SK-N-SH (cell line): ENCODE measurements at regions not wholly inside any gene's neighbourhood (a gene's known extent, or its start where the extent isn't known, plus 50 kb on each side); places are given as distances from the start of the nearest gene placed in this dataset.
"Not testable (repeated sequence)": the region's sequence is repeated elsewhere in the genome, so short reads cannot be mapped to it uniquely, and the experiment has no call there.

Experiments used
- CTCF ChIA-PET: fragments of 300-600, 350-600 bp; formaldehyde crosslinking; extraction: SDS; loops from one replicate; lab custom pipeline; 2021; lab: Yijun Ruan, JAX
- POLR2A ChIA-PET: fragments of 350-600 bp; sonication (Branson Sonifier 250); formaldehyde crosslinking; extraction: SDS; loops from one replicate; lab custom pipeline; 2020; ENCODE audit warnings: antibody characterized with exemption, inconsistent platforms; lab: Yijun Ruan, JAX
- DNase-seq: peaks from one replicate; pipeline ENCODE4 v3.0.0; 2012
- H2AFZ ChIP-seq: fragments of 200-600 bp; sonication (generic); 2 replicates; pipeline ENCODE4 v1.8.1; 2016; ENCODE audit warnings: antibody characterized with exemption, mild to moderate bottlenecking, low read depth
- H3F3A ChIP-seq: fragments of 200-600 bp; sonication (generic); replicated peaks from 2 replicates; pipeline ENCODE3; 2016; ENCODE audit warnings: antibody characterized with exemption, mild to moderate bottlenecking; ENCODE audit not compliant: insufficient read depth
- H3K27ac ChIP-seq, 2 experiments: fragments of 200-500 bp in 1 of 2; fragments of 200-600 bp in 1 of 2; sonication (Bioruptor generic) in 1 of 2; sonication (generic), shearing (Covaris generic) in 1 of 2; 2 replicates each; pipeline versions ENCODE4 v1.5.1 to v1.6.1; 2014 to 2016; ENCODE audit warnings: low read depth in 2 of 2, inconsistent platforms in 1 of 2, low read length in 1 of 2, mild to moderate bottlenecking in 1 of 2, mixed read lengths in 1 of 2
- H3K27me3 ChIP-seq: fragments of 200-600 bp; sonication (generic), shearing (Covaris generic); 2 replicates; pipeline ENCODE4 v1.6.1; 2016; ENCODE audit warnings: mixed run types; ENCODE audit not compliant: insufficient read depth
- H3K36me3 ChIP-seq, 2 experiments: fragments of 200-500 bp in 1 of 2; fragments of 200-600 bp in 1 of 2; sonication (Bioruptor generic) in 1 of 2; sonication (generic) in 1 of 2; replicated peaks in 1 of 2; 2 replicates each; pipeline versions ENCODE3 to v1.5.1; 2014 to 2016; ENCODE audit warnings: low read length in 1 of 2, mild to moderate bottlenecking in 1 of 2; ENCODE audit not compliant: insufficient read depth in 2 of 2, control insufficient read depth in 1 of 2
- H3K4me1 ChIP-seq, 2 experiments: fragments of 200-500 bp in 1 of 2; fragments of 200-600 bp in 1 of 2; sonication (Bioruptor generic) in 1 of 2; sonication (generic), shearing (Covaris generic) in 1 of 2; 2 replicates each; pipeline versions ENCODE4 v1.5.1 to v1.6.1; 2014 to 2016; ENCODE audit warnings: low read depth in 1 of 2, low read length in 1 of 2, mixed run types in 1 of 2; ENCODE audit not compliant: insufficient read depth in 2 of 2, control insufficient read depth in 1 of 2
- H3K4me2 ChIP-seq: fragments of 200-600 bp; sonication (generic), shearing (Covaris generic); 2 replicates; pipeline ENCODE4 v1.6.1; 2017; ENCODE audit warnings: mixed run types
- H3K4me3 ChIP-seq, 2 experiments: fragments of 200-500 bp in 1 of 2; fragments of 200-600 bp in 1 of 2; sonication (Bioruptor generic) in 1 of 2; sonication (generic), shearing (Covaris generic) in 1 of 2; 2 replicates each; pipeline versions ENCODE4 v1.5.1 to v1.8.1; 2014 to 2016; ENCODE audit warnings: low read depth in 2 of 2, inconsistent platforms in 1 of 2, low read length in 1 of 2, mild to moderate bottlenecking in 1 of 2, mixed read lengths in 1 of 2, moderate library complexity in 1 of 2
- H3K79me2 ChIP-seq: fragments of 200-600 bp; sonication (generic); 2 replicates; pipeline ENCODE4 v1.8.1; 2017; ENCODE audit warnings: mild to moderate bottlenecking; ENCODE audit not compliant: insufficient read depth
- H3K9ac ChIP-seq: fragments of 200-600 bp; sonication (generic); 2 replicates; pipeline ENCODE4 v1.6.1; 2017; ENCODE audit warnings: mixed run types
- H3K9me2 ChIP-seq: fragments of 200-600 bp; sonication (generic); 2 replicates; pipeline ENCODE4 v1.6.1; 2017; ENCODE audit warnings: mixed run types
- H3K9me3 ChIP-seq: fragments of 200-600 bp; sonication (generic); 2 replicates; pipeline ENCODE4 v1.6.1; 2017; ENCODE audit warnings: mixed run types, mild to moderate bottlenecking, moderate library complexity
- H4K20me1 ChIP-seq: fragments of 200-600 bp; sonication (generic); 2 replicates; pipeline ENCODE4 v1.6.1; 2017; ENCODE audit warnings: mild to moderate bottlenecking, mixed run types; ENCODE audit not compliant: insufficient read depth
- CTCF ChIP-seq: fragments of 200-600 bp; sonication (generic); IDR thresholded peaks from 2 replicates; pipeline ENCODE4 v1.6.1; 2017; ENCODE audit warnings: antibody characterized with exemption, mild to moderate bottlenecking, moderate library complexity
- FOXJ3 ChIP-seq: sonication (generic); formaldehyde crosslinking; IDR thresholded peaks from 2 replicates; pipeline ENCODE4 v1.5.1; 2020; ENCODE audit warnings: mild to moderate bottlenecking, missing genetic modification reagents
- REST ChIP-seq: IDR thresholded peaks from 2 replicates; pipeline ENCODE4 v1.6.1; 2012; ENCODE audit warnings: mild to moderate bottlenecking, low read depth, low read length, moderate library complexity
- RXRA ChIP-seq: IDR thresholded peaks from 2 replicates; pipeline ENCODE4 v1.4.0; 2012; ENCODE audit warnings: low read depth, mild to moderate bottlenecking, borderline replicate concordance
- WGBS: methylation state at CpG from one replicate; pipeline ENCODE4 v1.1.6; 2017; ENCODE audit warnings: low lambda C conversion rate; 5-methylcytosine and 5-hydroxymethylcytosine counted together

GRCh38 chr3:153247331-153248330, 85.6 kb downstream of the RAP2B start:
- Histone ChIP-seq H4K20me1 (no peaks in the 10 kb centered on the region), H3K9ac (no peak overlapping the region), H2AFZ (peak overlapping the region; percentile 45), H3K9me3 (no peaks in the 10 kb centered on the region), H3F3A (peaks cover 10% of the 10 kb centered on the region), H3K4me3 (no peak overlapping the region), H3K4me2 (peak overlapping the region; percentile 38), H3K79me2 (no peaks in the 10 kb centered on the region), H3K27me3 (no peaks in the 10 kb centered on the region), H3K9me2 (no peaks in the 10 kb centered on the region), H3K4me1 (peaks cover 0 to 5% of the 10 kb centered on the region in 2 experiments; a peak in 1 of 4 replicates), H3K27ac (peak overlapping the region in 1 of 2 experiments; percentile 33; a peak in 1 of 4 replicates), H3K36me3 (no peaks in the 10 kb centered on the region)
- 52% methylated on average over 7 of the region's 7 CpGs for WGBS
- ChIA-PET POLR2A (no interaction called here), CTCF (no interaction called here)
- TF ChIP-seq RXRA (no peak), FOXJ3 (CRISPR knock-in tag) (no peak), REST (no peak), CTCF (no peak)
- DNase-seq: no peak

DNA sequence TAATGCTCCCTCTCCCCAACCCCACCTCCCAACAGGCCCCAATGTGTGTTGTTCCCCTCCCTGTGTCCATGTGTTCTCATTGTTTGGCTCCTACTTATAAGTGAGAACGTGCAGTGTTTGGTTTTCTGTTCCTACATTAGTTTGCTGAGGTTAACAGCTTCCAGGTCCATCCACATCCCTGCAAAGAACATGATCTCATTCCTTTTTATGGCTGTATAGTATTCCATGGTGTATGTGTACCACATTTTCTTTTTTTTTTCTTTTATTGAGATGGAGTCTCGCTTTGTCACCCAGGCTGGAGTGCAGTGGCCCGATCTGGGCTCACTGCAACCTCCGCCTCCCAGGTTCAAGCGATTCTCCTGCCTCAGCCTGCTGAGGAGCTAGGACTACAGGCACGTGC, 86.8 kb downstream of the RAP2B start:
- H3F3A ChIP-seq: peaks cover 10% of the 10 kb centered on the region
- CTCF ChIA-PET, H3K36me3 ChIP-seq, H4K20me1 ChIP-seq, H3K9me3 ChIP-seq, POLR2A ChIA-PET, H3K27me3 ChIP-seq, H3K9ac ChIP-seq, H3K27ac ChIP-seq, H3K4me2 ChIP-seq, H3K79me2 ChIP-seq, DNase-seq, H3K4me1 ChIP-seq, H3K9me2 ChIP-seq, H2AFZ ChIP-seq, H3K4me3 ChIP-seq: not testable (repeated sequence)
- 89% methylated on average over 6 of the region's 6 CpGs for WGBS
